CD1c-positive myeloid dendritic cell (primary cell): ENCODE measurements at regions not wholly inside any gene's neighbourhood (a gene's known extent, or its start where the extent isn't known, plus 50 kb on each side); places are given as distances from the start of the nearest gene placed in this dataset.

Experiments used
- DNase-seq: peaks from one replicate; pipeline ENCODE4 v3.0.0-alpha.2; 2016; ENCODE audit errors: extremely low spot score

DNA sequence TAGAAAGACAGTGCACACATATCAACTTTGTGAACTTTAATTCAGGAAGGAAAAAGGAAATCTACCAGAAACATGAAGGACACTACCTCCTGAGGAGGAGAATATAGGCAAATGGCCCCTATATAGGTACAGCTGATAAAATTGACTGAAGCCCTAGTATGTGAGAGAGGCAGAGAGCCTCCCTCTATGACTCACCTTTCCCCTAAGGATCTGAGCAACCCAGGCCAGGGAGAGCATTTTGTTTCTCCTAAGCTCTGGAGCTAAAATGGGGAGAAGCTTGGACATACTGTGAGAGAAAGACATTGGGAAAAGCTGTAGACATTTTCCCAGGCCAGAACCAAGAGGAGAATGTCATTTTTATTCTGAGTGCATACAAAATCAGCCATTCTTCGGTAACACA is 303.5 kb downstream of the AHR start:
- no peak for DNase-seq

DNA sequence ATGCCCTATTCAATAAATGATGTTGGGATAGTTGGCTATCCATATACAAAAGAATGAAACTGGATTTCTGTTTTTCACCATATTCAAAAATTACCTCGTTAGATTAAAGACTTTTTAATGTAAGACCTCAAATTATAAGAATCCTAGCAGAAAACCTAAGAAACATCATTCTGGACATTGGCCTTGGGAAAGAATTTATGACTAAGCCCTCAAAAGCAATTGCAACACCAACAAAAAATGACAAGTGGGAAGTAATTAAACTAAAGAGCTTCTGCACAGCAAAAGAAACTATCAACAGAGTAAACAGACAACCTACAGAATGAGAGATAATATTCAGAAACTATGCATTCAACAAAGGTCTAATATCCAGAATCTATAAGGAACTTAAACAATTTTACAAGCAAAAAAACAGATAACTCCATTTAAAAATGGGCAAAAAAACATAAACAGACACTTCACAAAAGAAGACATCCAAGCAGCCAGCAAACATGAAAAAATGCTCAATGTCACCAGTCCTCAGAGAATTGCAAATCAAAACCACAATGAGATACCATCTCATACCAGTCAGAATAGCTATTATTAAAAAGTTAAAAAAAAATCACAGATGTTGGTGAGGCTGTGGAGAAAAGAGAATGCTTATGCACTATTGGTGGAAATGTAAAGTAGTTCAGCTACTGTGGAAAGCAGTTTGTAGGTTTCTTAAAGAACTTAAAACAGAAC is 309.8 kb downstream of the AHR start:
- DNase-seq, result peak; percentile 8

DNA sequence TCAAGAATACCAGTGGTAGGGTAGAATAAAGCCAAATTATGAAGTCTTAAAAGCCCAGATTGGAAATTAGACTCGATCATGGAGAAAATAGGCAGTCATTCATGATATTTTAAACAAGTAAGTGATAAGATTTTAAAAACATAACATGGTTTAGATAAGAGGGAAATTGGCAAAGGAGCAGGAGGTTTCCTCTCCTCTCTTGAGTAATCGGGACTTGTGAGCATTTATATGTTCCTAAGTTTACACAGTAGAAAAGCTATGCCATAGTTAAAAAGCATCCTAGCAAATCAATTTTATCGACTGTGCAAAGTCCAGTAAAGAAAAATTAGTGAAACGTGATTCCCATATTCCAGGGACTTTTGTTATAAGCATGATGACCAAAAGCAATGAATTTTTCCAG is 313.2 kb downstream of the AHR start:
- no peak for DNase-seq

DNA sequence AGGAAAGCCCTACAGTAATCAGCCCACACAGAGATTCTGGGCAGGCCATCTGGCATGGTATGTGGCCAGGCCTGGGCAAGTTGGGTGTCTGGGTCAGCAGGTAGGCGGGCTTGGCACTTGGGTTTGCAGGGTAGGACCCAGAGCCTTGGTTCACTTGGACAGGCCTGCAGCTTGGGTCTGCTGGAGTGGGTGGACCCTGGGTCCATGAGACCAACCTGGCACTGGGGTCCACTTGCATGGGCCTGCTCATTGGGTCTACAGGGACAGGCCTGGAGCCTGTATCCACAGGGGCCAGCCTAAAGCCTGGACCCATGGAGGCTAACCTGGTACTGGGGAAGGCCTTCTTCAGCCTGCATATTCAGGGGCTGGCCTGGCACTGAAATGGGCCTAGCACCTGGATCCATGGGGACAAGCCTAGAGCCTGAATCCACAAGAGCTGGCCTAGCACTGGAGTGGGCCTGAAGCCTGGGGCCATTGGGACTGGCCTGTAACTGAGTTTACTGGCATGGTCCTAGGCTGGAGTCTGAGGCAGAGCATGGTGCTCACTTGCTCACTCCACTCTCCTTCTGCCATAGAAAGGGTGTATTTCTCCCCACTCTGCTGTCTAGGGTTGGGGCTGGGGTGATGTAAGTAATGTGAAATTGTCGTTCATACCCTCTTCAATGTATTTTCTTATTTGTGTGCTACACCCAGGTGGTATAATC is 315.0 kb downstream of the AHR start:
- DNase-seq, result no peak

DNA sequence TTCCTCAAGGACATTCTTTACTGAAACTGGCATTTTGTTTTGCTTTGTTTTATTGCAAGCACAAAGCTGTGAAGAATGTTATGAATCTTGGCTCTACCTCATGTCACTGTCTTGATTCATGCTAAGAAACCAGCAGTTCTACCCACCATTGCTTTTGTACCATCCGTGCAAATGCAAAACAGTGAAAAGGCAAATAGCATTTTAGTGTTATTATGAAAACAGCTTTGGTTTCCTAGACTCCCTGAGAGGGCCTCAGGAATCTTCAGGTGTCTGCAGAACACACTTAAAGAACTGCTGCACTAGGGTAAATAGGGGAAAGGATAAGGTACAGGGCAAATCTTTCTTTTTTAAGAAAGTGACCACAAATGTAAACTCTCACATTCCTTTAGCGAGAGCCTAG is 318.9 kb downstream of the AHR start:
- DNase-seq, result no peak

DNA sequence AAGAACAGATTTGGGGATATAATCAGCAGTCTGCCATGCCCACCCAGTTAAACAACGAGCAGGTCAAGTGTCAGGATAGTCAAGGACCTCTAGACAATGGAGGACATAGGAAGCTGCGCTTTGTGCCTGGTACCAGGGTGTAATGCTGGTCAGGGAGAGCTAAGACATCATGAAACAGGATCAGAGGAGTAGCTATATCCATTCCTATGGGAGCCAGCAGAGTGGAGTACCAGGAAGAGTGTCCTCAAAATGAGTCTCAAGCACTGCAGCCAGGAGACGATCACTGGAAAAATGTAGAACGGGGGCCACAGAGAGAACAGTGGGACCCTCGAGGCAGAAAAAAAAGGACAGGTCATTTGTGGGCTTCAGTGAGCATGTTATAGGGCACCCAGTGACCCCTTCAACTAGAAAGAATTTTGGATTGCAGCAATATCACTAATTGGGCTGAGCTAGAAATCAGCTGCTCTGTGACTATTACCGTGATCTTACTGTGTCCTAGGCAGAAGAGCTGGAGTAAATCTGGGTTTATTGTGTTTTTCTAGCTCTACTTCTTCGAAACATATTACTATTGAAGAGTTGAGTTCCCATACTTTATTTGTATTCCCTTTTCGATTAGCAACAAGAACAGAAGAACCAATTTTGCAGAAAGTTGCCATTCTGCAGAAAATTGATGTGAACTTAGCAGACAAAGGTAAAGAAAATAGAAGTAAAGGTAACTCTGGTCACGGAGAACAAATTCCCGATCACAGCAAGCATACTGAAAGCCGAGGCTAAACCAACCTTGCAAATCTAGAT is 319.6 kb downstream of the AHR start:
- DNase-seq, result no peak

DNA sequence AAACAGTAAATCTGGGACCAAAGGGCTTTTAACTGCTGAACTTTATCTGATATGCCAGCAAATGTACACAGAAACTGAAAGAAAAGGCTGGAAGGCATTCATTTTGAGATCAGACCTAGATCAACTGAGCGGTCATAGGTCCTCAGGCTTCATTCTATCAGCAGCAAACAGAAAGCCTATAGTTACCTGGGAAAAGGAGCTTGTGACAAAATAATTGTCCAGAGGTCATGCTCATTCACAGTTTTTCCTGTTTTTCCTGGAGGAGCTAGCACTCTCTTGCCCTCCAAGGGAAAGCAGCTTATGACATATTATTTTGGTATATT is 320.2 kb downstream of the AHR start:
- DNase-seq, result no peak

DNA sequence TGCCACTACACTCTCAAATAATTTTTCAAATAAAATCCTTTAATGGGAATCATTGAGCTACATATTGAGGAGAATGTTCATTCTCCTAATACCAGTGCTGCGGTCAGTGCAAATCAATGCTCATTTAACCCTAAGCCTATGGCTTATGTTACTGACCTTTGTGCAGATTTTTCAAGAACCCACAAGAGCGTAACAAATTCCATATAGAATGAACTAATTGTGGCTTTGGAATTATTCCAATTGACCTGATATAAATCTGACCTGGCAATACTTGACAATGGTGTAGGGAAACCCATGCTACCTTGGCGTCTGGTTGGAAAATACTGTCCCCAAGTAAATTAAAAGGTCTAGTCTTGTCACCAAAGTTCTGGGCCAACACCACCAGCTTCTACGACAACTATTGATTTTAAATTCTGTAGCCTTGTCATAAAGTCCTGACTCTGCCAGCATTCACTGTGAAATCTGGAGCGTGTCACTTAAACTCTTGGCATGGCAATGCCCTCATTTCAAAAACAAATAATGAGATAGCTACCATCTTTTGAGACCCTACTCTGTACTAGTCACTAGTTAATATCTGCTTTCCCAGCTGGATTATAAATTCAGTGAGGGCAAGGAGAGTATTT is 320.9 kb downstream of the AHR start:
- DNase-seq, result no peak

DNA sequence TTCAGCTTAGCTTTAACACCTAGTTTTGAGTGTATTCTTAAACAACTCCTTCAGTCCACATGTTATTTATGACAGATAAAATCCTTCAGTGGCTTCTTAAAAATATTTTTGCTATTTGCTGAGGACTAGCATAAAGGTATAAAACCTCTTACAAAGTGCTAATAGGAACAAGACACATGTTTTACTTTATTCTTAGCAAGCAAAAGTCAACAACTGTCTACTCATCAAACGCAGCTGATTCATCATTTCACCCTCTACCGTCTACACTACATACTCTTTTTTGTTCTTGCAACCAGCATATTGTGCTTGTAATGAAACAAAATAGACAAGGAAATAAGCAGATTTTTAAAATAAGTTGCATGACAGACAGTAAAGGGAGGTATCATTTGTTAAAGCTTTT is 319.7 kb downstream of the SNX13 start:
- no peak for DNase-seq

DNA sequence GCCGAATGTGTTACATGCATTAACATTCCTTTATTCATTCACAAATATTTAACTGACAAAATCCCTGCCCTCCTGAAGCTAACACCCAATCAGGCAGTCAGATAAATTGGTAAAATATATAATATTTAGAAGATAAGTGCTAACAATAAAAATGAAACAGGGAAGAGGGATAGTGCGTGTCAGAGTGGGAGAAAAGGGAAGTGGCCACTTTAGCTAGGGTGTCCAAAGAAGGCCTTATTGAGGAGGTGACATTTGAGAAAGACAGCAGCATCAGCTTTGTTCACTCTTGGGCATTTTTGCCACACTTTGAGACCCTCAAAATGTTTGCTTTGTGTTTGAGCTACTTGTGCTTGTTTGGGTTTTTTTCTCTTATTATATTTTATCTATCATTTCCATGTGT is 317.8 kb downstream of the SNX13 start:
- DNase-seq, result peak; percentile 40

DNA sequence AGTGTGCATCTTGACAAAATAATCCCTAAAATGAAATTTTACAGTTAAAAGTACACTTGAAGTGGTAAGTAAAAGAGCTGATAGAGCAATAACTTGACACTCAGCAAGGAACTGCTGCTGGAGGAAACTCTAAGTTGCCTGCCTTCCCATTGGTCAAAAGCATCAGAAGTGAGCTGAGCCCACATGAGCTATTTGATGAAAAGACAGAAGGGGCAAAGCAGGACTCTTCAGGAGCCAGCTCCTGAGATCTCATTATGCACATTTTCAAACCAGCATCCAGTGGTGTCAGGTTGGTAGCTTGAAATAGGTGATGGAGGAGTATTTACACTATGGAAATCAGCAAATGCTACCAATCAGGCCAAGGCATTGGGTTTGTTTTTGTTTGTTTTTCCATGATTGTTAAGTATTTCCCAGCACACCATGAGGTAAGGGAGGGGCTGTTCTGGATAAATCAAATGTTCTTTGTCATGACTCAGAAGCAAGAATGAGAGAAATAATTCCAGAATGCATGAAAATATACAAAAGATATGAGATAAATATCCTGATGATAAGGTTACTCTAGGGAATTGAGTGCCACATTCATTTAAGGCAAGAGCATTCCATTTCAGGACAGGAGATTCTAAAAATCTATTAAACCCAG is 316.6 kb downstream of the SNX13 start:
- no peak for DNase-seq

DNA sequence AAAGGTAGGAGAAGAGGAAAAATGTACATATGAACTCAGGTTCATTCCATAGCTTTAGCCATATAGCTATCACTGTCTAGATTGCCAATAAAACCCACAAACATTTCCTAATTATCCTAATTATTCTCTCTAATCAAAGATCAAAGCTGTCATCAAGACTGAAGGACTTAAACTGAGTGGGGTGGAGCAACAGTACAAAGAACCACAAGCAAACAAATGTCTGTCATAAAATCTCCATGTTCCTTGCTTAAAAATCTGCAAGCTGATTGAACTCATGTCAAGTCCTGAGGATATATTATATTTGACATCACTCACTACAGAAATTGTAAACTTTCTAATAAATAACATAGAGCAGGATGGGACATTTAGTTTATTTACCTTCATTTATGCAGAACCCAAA is 315.9 kb downstream of the SNX13 start:
- DNase-seq, result no peak

DNA sequence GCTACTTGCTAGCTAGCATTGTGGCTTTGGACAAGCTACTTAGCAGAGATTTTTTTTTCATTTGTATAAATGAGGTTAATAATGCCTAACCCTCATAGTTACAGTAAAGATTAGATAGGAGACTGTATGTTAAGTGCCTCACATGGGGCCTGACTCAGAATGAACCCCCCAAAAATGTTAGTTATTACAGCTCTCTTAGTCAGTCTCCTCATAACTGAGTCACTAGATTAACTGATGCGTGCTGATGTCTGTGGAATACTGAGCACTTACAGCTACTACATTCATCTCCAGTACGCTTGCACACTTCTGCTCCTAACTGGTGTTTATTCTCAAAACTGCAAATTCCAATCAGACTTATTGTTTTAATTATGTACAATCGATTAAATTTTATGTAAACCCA is 315.3 kb downstream of the SNX13 start:
- no peak for DNase-seq

DNA sequence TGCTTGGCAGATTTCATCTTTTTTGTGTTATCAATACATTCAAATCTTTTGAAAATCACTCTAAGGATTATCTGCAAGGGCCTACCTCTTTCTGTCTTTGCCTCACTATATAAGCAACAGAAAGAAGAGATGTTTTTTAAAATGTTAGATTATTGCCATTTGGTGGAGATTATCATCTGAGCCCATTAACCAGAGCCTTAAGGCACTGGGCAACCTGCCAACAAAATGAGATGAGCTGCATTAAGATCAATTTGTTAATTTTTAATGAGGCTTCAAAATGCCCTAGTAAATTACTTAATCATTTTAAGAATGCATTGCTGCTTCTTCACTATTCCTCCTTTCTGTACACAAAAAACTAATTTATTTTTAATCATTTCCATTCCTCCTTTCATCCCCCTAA is 314.1 kb downstream of the SNX13 start:
- DNase-seq, result no peak

DNA sequence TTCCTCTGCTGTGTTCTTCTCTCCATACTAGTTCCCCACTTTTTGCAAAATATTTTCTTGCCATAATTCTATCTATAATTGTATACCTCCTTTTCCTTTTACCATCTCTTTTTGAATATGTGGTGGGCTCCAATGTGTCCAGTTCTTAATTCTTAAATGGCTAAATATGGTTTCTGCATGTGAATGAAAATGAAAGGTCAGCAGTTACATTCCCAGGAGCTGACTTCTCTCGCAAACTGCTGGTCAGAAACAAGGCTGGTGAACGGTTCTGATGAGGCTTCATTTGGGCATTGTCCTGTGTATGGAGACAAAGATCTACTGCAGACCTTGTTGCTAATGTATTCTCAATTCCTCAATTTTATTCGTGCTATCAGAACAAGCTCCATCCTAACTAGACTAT is 309.2 kb downstream of the SNX13 start:
- no peak for DNase-seq

DNA sequence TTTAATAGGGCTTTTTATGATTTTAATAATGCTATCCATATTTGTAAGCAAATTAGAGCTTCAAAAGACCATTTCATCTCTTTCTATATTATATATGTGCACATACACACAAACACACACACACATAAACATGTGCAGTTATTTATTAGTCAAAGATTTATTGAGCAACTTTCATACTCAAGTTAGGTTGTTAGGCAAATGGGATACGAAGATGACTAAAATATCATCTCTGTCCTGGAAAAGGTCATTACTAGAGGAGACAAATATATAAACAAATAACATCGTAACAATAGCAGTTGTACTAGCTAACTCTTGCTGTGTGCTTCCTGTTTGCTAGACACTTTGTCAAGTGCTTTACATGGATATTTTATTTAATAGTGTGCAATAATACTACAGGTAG is 307.9 kb downstream of the SNX13 start:
- DNase-seq, result no peak

DNA sequence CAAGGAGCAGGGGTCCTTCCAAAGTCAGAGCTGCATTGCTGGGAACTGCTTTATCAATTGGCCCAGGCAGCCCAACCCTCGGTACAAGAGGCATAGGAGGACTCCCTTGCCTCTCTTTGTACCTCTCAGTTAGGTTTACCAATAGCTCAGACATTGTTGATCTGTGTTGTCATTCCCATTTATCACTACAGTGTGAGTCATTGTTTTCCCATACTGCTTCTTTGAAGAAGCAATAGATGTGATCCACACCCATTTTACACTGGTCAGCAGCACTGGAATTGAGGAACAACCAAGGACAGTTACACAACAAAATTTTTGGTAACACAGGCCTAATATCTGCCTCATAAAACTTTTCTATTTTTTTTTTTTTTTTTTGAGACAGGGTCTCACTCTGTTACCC is 307.2 kb downstream of the SNX13 start:
- peak; percentile 46 for DNase-seq

DNA sequence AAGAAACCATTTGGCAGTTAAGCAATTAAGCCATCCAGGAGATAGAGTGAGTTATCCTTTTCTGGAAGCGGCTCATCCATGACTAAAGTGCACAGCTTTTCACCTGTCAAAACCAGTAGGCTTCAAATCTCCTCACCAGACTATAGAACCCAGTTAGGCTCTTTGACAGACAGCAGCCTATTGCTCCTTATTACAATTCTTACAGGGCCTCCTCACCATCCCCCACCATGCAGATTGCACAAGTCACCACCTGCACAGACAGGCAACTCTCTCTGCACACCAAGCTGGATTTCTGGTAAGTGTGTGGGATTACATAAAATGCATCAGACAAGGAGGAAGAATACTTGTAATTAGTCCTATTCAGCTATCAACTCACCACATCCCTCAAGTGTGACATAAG is 301.6 kb downstream of the SNX13 start:
- DNase-seq, result no peak

DNA sequence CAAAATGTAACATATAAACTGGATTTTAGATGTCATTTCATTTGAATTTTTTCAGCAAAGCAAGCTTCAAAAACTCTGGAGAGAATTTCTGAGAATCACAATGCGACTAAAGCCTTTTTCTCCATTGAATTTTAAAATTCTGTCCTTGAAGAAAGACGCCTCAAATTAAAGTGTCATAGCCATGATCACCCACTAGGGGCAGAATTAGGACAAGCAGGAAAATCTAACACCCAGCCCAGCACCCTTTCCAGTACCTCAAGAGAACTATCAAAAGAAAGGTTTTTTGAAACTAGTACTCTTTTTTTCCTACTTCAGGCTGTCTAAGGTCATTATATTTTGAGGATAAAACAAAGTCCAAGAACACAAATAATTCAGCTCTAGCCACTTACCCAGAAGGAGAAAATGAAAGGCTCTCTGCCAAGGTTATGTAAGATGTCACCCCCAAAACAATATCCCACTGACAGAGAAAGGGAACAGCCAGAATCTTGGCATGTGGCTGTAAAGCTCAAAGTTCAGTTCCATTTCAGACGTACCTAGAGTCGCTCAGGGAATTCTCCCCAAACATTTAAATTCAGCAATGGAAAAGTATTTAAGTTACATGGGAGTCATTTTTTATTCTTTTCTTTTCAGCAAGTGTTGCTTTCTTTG is 299.4 kb downstream of the SNX13 start:
- peak; percentile 43 for DNase-seq

DNA sequence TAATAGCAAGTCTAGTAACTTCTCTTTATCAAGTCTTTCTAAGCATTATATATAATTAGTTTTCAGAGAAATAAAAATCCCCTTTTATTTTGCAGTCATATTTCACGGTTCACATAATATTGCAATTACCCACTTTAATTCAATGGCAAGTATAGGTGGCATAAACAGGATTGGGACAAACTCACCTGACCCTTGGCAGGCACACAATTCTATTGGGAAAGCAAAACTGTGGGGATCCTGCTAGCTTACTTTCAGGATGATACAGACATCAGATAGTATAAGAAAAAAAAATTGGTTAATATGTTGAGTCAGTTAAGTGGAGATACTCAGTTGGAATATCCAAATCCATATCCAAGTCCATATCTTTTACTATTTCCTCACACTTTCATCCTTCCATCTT is 294.8 kb downstream of the SNX13 start:
- no peak for DNase-seq

DNA sequence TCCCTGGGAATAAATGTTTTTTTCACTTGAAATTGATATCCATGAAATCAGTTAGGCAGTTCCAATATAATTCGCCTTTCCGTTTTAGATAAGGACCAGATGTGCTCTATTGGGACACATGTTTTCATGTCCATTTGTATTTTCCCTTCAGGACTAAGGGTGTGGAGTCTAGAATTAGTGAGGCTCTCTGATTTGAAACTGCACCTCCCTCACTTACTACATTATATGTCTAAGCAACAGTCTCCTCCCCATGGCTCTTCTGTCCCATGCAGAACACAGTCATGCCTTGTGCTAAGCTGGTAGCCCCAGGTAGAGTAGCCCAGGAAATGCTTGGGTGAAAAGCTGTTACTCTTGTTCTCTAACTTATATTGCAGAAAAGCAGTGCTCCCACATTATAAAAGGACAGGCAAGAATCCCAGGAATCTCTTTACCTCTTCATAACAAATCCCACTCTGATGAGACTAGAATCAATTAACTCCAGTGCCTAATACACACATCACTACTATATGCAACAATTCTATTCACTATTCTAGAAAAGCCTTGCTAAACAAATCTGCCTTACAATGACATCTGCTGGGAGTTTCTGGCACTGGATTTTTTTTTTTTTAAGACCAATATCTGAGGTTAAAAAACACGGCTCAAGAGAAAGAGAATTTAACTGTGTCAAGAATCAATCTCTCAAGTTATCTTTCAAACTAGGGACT is 293.9 kb downstream of the SNX13 start:
- DNase-seq, result no peak
